ENCODE measurements at regions not wholly inside any gene's neighbourhood (a gene's known extent, or its start where the extent isn't known, plus 50 kb on each side); places are given as distances from the start of the nearest gene placed in this dataset.

- no peak overlapping the region for H3K4me2 ChIP-seq (ENCODE audit: unreplicated experiment)
- in situ Hi-C loops (cut with MboI) = no loop called here
- no peaks in the 10 kb centered on the region for H3K9me3 ChIP-seq (ENCODE audit: low read depth)
- H3K4me3 ChIP-seq = no peak overlapping the region
- no peaks in the 10 kb centered on the region for H3K9me2 ChIP-seq (ENCODE audit: insufficient read depth)
- no peak overlapping the region for H3K9ac ChIP-seq
- H3K27me3 ChIP-seq (replicated peaks; ENCODE audit: insufficient read depth) = no peaks in the 10 kb centered on the region
- WGBS, 2 experiments (ENCODE audit: low coverage in 1 of 2, low lambda C conversion rate in 2 of 2, missing lambda C conversion rate in 2 of 2) = 14 to 23% methylated on average over 5 of the region's 5 CpGs
- no peaks in the 10 kb centered on the region for H4K20me1 ChIP-seq (ENCODE audit: insufficient read depth)
- H3K79me2 ChIP-seq (ENCODE audit: insufficient read depth) = no peaks in the 10 kb centered on the region
- no peaks in the 10 kb centered on the region for H3K36me3 ChIP-seq (ENCODE audit: low read depth)
- no peaks in the 10 kb centered on the region for H3K4me1 ChIP-seq (ENCODE audit: insufficient read depth)
- no peak for TF ChIP-seq EZH2 (IDR thresholded peaks at IDR 0.05; ENCODE audit: insufficient read depth, poor library complexity, severe bottlenecking)
- TF ChIP-seq EZH2phosphoT487 (IDR thresholded peaks at IDR 0.05; ENCODE audit: insufficient read depth, low read depth) = no peak
- no peaks in the 10 kb centered on the region for H3F3A ChIP-seq (ENCODE audit: insufficient read depth)
- DNase-seq = no peak
- H2AFZ ChIP-seq = no peak overlapping the region
- no peak overlapping the region for H3K27ac ChIP-seq
These were observed 728.8 kb downstream of the NR2F2 start for GRCh38 chr15:97059281-97059680.

- H3K4me3 ChIP-seq = no peak overlapping the region
- no peaks in the 10 kb centered on the region for H3F3A ChIP-seq (ENCODE audit: insufficient read depth)
These were observed 730.9 kb downstream of the NR2F2 start for GRCh38 chr15:97061392-97061791.

GRCh38 chr15:97071668-97072067, 741.2 kb downstream of the NR2F2 start:
- Histone ChIP-seq H3K27ac (no peak overlapping the region), H2AFZ (no peak overlapping the region), H3K27me3 (replicated peaks; ENCODE audit: insufficient read depth) (no peaks in the 10 kb centered on the region), H3K4me2 (ENCODE audit: unreplicated experiment) (no peak overlapping the region), H3F3A (ENCODE audit: insufficient read depth) (no peaks in the 10 kb centered on the region), H3K79me2 (ENCODE audit: insufficient read depth) (no peaks in the 10 kb centered on the region), H3K4me3 (no peak overlapping the region), H3K4me1 (ENCODE audit: insufficient read depth) (no peaks in the 10 kb centered on the region), H3K9me3 (ENCODE audit: low read depth) (no peaks in the 10 kb centered on the region), H3K9me2 (ENCODE audit: insufficient read depth) (no peaks in the 10 kb centered on the region), H3K36me3 (ENCODE audit: low read depth) (no peaks in the 10 kb centered on the region), H3K9ac (no peak overlapping the region), H4K20me1 (ENCODE audit: insufficient read depth) (no peaks in the 10 kb centered on the region)
- WGBS, 2 experiments (ENCODE audit: low coverage in 1 of 2, low lambda C conversion rate in 2 of 2, missing lambda C conversion rate in 2 of 2) = 12 to 17% methylated on average over 4 of the region's 4 CpGs
- in situ Hi-C loops (cut with MboI) = no loop called here
- TF ChIP-seq EZH2phosphoT487 (IDR thresholded peaks at IDR 0.05; ENCODE audit: insufficient read depth, low read depth) (no peak), EZH2 (IDR thresholded peaks at IDR 0.05; ENCODE audit: insufficient read depth, poor library complexity, severe bottlenecking) (no peak)
- DNase-seq = no peak

More at GRCh38 chr15:97061392-97061791, 730.9 kb downstream of the NR2F2 start:
- Histone ChIP-seq H3K9me2 (ENCODE audit: insufficient read depth) (no peaks in the 10 kb centered on the region), H3K9ac (no peak overlapping the region), H3K27me3 (replicated peaks; ENCODE audit: insufficient read depth) (no peaks in the 10 kb centered on the region), H2AFZ (no peak overlapping the region), H3K27ac (no peak overlapping the region), H3K9me3 (ENCODE audit: low read depth) (no peaks in the 10 kb centered on the region), H3K36me3 (ENCODE audit: low read depth) (no peaks in the 10 kb centered on the region), H3K4me1 (ENCODE audit: insufficient read depth) (no peaks in the 10 kb centered on the region), H3K79me2 (ENCODE audit: insufficient read depth) (no peaks in the 10 kb centered on the region), H4K20me1 (ENCODE audit: insufficient read depth) (no peaks in the 10 kb centered on the region), H3K4me2 (ENCODE audit: unreplicated experiment) (no peak overlapping the region)
- DNase-seq = no peak
- TF ChIP-seq EZH2 (IDR thresholded peaks at IDR 0.05; ENCODE audit: insufficient read depth, poor library complexity, severe bottlenecking) (no peak), EZH2phosphoT487 (IDR thresholded peaks at IDR 0.05; ENCODE audit: insufficient read depth, low read depth) (no peak)
- WGBS, 2 experiments (ENCODE audit: low coverage in 1 of 2, low lambda C conversion rate in 2 of 2, missing lambda C conversion rate in 2 of 2) = 20 to 30% methylated on average over 2 of the region's 2 CpGs
- in situ Hi-C loops (cut with MboI) = no loop called here

GRCh38 chr15:97072545-97072944, 742.0 kb downstream of the NR2F2 start:
- no peaks in the 10 kb centered on the region for H3K9me2 ChIP-seq (ENCODE audit: insufficient read depth)
- no peak overlapping the region for H3K4me2 ChIP-seq (ENCODE audit: unreplicated experiment)
- H3K9ac ChIP-seq = no peak overlapping the region
- H2AFZ ChIP-seq = no peak overlapping the region
- in situ Hi-C loops (cut with MboI) = no loop called here
- H4K20me1 ChIP-seq (ENCODE audit: insufficient read depth) = no peaks in the 10 kb centered on the region
- no peaks in the 10 kb centered on the region for H3K4me1 ChIP-seq (ENCODE audit: insufficient read depth)
- no peaks in the 10 kb centered on the region for H3K79me2 ChIP-seq (ENCODE audit: insufficient read depth)
- H3F3A ChIP-seq (ENCODE audit: insufficient read depth) = no peaks in the 10 kb centered on the region
- no peak for DNase-seq
- TF ChIP-seq EZH2 (IDR thresholded peaks at IDR 0.05; ENCODE audit: insufficient read depth, poor library complexity, severe bottlenecking) = no peak
- no peak for TF ChIP-seq EZH2phosphoT487 (IDR thresholded peaks at IDR 0.05; ENCODE audit: insufficient read depth, low read depth)
- WGBS, 2 experiments (ENCODE audit: low coverage in 1 of 2, low lambda C conversion rate in 2 of 2, missing lambda C conversion rate in 2 of 2) = 4 to 7% methylated on average over 9 of the region's 9 CpGs
- no peaks in the 10 kb centered on the region for H3K36me3 ChIP-seq (ENCODE audit: low read depth)
- no peaks in the 10 kb centered on the region for H3K9me3 ChIP-seq (ENCODE audit: low read depth)
- H3K27me3 ChIP-seq (replicated peaks; ENCODE audit: insufficient read depth) = no peaks in the 10 kb centered on the region
- H3K4me3 ChIP-seq = no peak overlapping the region
- H3K27ac ChIP-seq = no peak overlapping the region

- no peaks in the 10 kb centered on the region for H3K9me3 ChIP-seq (ENCODE audit: low read depth)
- H4K20me1 ChIP-seq (ENCODE audit: insufficient read depth) = no peaks in the 10 kb centered on the region
- H3K4me2 ChIP-seq (ENCODE audit: unreplicated experiment) = no peak overlapping the region
- WGBS, 2 experiments (ENCODE audit: low coverage in 1 of 2, low lambda C conversion rate in 2 of 2, missing lambda C conversion rate in 2 of 2) = 9 to 10% methylated on average over 5 of the region's 5 CpGs
- no peak overlapping the region for H3K4me3 ChIP-seq
- no peaks in the 10 kb centered on the region for H3K4me1 ChIP-seq (ENCODE audit: insufficient read depth)
- no peak overlapping the region for H3K27ac ChIP-seq
- H3K9ac ChIP-seq = no peak overlapping the region
- H2AFZ ChIP-seq = no peak overlapping the region
- TF ChIP-seq EZH2 (IDR thresholded peaks at IDR 0.05; ENCODE audit: insufficient read depth, poor library complexity, severe bottlenecking) (no peak), EZH2phosphoT487 (IDR thresholded peaks at IDR 0.05; ENCODE audit: insufficient read depth, low read depth) (no peak)
- no peak for DNase-seq
- H3K36me3 ChIP-seq (ENCODE audit: low read depth) = no peaks in the 10 kb centered on the region
- H3K27me3 ChIP-seq (replicated peaks; ENCODE audit: insufficient read depth) = no peaks in the 10 kb centered on the region
- H3K9me2 ChIP-seq (ENCODE audit: insufficient read depth) = no peaks in the 10 kb centered on the region
- no peaks in the 10 kb centered on the region for H3F3A ChIP-seq (ENCODE audit: insufficient read depth)
- no peaks in the 10 kb centered on the region for H3K79me2 ChIP-seq (ENCODE audit: insufficient read depth)
- in situ Hi-C loops (cut with MboI) = no loop called here
These were observed 745.5 kb downstream of the NR2F2 start for GRCh38 chr15:97076011-97076410.

All from GM23248 (cell line).